Erythroblast (primary cell): ENCODE measurements at regions not wholly inside any gene's neighbourhood (a gene's known extent, or its start where the extent isn't known, plus 50 kb on each side); places are given as distances from the start of the nearest gene placed in this dataset.

Source experiments
- DNase-seq, 2 experiments: peaks; one replicate each; lab custom pipeline; 2025; lab: John Stamatoyannopoulos, UW
- GATA1 ChIP-seq: IDR thresholded peaks from 2 replicates; pipeline ENCODE4 v1.6.1; 2011; ENCODE audit warnings: low read depth, mild to moderate bottlenecking, control low read depth, low read length, moderate library complexity
- POLR2A ChIP-seq: IDR thresholded peaks from 2 replicates; pipeline ENCODE4 v1.6.1; 2011; ENCODE audit warnings: mild to moderate bottlenecking, low read length

DNA sequence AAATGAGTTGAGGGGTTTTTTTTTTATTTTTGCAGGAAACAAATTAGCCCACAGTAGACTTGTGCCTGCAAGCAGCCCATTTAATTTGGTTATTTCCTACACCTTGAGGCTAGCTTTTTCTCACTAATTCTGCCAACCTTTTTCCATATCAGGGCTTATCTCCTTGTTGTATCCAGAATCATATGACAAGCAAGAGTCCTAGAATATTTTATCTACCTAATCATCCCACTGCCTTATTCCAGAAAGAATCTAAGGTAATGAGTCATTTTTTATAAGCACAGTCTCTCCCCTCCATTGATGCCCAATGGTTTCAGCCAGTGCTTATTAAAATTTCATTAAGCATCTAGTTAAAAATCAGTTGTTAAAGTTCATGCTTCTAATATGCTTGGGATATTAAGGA lies 324.1 kb downstream of the BARHL2 start:
- TF ChIP-seq GATA1 = no peak
- DNase-seq = no peak

DNA sequence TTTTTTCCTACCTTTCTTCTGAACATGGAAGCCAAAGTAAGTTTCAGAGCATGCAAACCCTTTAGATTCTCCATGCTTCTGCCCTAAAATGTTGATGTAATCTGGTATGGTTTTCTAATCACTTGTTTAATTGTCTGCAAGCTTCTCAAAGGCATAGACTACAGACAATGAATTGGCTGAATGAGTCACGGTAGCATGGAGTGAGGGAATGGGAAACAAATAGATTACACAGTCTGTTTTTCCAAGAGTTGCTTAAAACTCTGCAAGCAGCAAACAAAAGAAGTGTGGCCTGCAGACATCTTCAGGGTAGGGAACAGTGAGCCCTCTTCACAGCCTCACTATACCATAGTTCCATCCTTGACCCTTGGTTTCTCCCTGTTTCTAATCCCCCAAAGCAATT lies 326.0 kb downstream of the BARHL2 start:
- DNase-seq = no peak

DNA sequence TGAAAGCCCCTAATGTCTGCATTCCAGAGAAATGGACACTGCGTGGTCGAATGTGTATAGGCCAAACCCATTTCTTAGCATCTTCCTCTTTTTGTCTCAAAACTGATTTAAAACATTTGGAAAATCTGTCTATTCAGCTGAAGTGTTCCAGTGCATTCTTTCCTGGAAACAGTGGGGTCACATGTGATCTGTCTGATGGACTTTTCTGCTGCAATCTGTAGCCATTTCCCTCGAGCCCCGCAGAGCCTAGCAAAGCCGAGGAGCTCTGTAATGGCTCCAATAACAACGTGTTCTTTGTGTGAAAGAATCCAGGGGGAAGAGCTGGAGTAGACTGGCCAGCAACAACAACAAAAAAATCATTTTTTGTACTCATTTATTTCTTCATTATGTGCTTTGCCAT lies 329.3 kb downstream of the BARHL2 start:
- TF ChIP-seq POLR2A = no peak
- TF ChIP-seq GATA1 = no peak
- DNase-seq = no peak

More for the DNA sequence above, 326.0 kb downstream of the BARHL2 start:
- no peak for TF ChIP-seq GATA1

DNA sequence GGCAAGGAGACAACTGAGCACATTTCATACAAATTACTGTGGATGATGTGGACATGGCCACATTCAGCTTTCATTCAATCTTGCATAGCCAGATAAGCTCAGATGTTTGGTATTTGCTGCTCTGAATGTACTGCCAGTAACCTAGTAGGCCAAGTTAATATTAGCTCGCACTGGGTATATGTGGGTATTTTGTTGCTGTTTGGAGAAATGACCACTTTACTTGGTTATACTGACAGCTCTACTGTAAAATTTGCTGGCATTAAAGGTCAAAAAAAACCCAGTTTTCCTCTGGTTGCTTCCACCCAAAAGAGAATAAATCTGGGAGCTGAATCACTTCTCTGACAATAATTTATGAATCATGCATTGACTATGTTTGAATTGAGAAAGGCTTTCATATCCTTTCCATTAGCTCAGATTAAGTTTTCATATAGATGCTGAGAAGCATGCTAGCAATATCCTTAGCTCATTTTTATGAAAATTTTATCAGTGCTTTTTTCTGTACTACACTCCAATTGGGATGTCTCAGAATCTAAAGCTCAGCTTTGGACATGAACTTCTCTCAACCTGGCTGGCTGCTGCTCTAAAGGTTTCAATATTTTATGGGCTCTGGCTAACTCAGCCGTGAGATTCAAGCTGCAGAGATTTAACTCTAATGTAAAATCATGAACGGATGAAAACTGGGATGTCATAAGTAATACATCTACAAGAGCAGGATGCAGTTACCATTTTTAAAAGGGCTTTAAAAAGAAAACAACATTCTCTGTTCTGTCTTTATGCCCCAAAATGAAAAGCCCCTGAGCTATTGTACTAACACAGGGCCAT lies 330.0 kb downstream of the BARHL2 start:
- TF ChIP-seq GATA1 (no peak), POLR2A (no peak)
- DNase-seq = no peak

DNA sequence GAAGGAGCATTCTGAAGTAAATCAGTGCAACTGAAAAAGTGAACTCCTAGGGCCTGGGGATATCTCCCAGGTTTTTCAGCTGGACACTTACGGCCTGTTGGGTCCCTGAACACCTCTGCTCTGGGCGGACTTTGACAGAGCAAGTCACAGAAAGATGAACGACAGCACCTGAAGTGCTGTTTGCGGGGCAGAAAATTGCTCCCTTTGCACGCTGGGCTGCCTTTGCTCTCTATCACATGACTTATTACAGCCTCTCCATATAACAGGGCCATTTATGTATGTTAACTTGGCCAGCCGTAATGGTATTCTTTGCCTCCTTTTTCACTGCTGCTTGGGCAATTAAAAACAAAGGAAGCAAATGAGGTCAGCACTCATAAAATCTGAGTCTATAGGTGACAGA lies 332.9 kb downstream of the BARHL2 start:
- DNase-seq = no peak
- no peak for TF ChIP-seq POLR2A
- no peak for TF ChIP-seq GATA1

DNA sequence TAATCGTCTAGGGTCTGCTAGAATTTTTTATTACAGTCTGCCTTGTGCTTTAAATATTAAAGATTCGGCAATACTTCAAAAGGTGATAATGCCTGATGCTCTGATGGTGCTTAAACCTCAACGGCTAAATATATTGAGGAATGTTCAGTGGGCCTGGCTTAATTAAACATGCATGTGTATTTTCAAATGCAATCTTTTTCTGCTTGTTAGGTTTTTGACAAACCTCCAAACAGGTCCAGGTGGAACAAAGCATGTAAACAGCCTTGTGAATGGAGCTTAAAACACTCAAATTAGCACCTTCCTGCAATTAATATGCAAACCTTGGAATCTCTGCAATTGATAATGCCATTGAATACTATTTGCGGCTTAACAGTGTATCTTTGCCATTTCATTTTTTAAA lies 334.9 kb downstream of the BARHL2 start:
- TF ChIP-seq POLR2A = no peak
- no peak for TF ChIP-seq GATA1
- DNase-seq = no peak

DNA sequence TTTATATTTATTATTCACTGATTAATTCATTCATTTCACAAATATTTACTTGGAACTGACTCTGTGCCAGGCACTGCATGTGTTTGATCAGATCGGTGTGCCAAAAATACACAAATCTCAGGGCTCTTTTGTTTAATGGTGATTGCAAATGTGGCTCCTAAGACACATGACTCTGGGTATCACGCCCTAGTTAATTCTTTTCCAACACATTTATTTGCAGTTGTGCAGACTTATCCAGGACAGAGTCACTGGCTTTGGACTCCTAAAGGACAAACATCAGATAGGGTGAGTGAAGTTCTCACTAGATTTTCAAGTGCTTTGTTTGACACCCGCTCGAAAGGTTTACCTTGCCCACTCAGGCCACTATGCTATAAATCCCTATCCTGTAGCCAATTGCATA lies 335.5 kb downstream of the BARHL2 start:
- DNase-seq = no peak
- TF ChIP-seq POLR2A (no peak), GATA1 (no peak)

DNA sequence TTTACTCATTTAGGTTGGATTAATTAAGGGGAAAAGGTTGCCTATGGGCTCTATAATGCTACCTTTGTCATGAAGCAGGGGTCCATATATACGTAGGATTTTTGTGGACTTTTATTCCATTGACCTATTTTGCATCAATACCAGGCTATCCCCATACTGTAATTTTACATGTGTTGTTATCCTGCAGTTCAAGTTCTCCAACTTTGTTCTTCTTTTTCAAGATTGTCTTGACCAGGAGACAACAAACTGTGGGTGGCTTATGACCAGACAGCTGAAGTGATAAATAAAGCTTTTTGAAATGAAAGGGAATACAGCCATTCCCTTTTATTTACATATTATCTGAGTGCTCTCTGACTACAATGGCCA lies 345.7 kb downstream of the BARHL2 start:
- DNase-seq = no peak
- TF ChIP-seq POLR2A (no peak), GATA1 (no peak)

DNA sequence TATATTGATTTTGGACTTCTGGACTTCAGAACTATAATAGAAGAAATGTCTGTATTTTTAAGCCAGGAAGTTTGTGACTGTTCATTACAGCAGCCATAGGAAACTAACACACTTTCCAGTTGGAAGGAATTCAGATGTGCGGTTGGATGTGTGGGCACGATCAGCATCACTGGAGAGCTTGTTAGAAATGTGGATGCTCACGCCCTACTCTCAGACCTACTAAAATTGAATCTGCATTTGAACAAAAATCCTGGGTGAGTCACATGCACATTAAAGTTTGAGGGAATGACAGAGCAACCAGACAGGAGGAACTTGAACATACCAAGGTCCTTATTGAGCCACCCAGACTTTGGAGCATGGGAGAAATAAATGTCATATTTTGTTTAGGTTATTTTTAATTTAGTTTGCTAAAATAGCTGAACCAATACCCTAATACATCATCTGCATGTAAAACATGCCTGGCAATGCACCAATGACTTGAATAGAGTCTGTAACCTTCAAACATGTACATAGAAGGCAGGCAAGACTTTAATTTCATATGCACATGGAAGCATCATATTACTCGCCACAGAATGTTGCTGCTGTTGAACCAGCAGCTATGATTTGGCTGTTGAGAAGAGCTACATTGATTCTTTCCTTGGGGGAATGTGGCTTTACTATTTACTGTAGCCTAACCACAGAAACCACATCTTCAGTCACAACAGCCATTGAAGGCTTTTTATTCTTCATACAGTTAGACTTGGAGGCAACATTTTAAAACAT lies 346.2 kb downstream of the BARHL2 start:
- DNase-seq = no peak
- TF ChIP-seq POLR2A (no peak), GATA1 (no peak)

DNA sequence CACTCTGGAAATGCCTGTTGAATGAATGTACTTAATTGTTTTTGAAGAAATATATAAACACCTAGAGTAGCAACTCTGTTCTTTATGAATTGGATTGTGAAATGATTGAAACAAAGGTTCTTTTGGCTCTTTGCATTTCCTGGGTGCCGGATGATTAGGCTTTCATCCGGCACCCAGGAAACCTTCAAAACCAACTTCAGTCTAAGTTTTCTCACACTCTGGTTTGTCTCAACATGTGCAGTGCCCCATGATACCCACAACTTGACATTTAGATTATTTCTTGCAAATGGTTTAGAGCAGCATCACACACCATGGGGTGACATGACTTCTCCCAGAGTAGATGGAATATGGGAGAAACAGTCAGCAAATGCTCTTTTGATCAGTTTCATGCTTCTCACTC lies 354.9 kb downstream of the BARHL2 start:
- no peak for DNase-seq
- no peak for TF ChIP-seq POLR2A
- no peak for TF ChIP-seq GATA1

DNA sequence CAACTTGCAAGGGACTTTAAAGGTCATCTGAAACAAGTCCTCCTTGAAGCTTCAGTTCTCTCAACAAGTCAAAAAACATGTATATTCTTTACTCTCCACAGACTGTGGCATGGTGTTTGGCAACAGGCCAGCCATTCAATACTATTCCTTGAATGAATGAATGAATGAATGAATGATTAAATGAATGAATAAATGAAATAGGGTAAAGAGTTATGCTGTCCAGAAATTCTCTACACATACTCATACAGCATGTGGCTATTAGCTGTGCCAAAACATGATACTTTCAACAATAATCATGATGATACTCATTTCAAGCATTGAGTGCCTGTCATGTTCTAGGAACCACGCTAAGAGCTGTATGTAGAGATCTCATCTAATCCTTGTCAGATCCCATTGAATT lies 356.1 kb downstream of the BARHL2 start:
- no peak for TF ChIP-seq POLR2A
- no peak for TF ChIP-seq GATA1

DNA sequence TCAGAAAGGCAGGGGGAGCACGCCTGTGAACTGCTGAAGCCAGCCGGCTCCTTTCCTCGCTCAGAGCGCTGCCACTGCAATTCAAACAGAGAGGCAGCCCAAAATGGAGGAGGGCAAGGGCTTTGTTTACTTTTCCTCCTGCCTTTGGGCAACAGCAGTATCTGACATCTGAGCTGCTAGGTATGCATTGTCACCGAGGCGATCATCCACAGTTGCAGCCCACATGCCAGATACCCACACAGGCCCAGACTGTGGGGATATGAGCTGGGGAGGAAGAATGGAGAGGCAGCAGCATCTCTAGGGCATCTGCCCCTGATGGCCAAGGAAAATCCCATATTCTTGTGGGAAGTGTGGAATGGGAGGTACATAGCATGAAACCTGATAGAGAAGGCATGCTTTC lies 357.1 kb downstream of the BARHL2 start:
- no peak for TF ChIP-seq POLR2A
- TF ChIP-seq GATA1 = no peak
- DNase-seq = no peak

More for the DNA sequence above, 356.1 kb downstream of the BARHL2 start:
- DNase-seq = no peak

DNA sequence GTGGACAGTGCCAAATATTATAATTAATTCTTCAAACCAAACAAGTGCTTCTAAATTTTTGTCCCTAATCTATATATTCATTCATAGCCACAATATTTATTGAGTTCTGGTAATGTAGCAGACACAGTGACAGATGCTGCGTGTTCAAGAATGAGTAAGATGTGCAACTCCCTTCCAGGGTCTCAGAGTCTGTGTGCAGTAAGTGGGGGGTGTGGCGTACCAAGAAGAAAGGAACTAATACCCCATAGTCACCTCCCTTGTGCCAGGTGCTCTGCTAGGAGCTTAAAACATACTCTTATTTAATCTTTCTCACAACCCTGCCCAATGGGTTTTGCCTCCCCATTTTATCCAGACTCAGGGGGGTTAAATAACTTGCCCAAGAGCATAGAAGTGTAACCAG lies 358.7 kb downstream of the BARHL2 start:
- DNase-seq = no peak
- no peak for TF ChIP-seq POLR2A

DNA sequence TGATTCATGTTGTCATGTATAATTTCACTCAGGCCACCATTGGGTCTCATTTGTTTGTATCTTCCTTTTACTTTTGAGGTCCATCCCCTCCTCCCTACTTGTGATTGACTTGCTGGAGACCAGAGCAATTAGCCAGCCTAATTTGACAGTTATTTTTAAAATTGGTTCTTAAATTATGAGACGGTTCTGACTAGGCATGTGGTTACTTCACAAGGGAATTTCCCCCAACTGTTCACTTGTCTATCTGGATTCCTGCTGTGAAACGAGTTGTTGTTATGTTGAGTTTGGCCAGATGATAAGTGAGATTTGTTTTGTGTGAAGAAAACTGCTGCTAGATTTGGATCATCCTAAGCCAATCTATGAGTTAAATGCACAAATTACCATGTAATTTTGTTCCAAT lies 359.1 kb downstream of the BARHL2 start:
- TF ChIP-seq GATA1 (no peak), POLR2A (no peak)
- no peak for DNase-seq
